ENCODE measurements at regions not wholly inside any gene's neighbourhood (a gene's known extent, or its start where the extent isn't known, plus 50 kb on each side); places are given as distances from the start of the nearest gene placed in this dataset.

DNA sequence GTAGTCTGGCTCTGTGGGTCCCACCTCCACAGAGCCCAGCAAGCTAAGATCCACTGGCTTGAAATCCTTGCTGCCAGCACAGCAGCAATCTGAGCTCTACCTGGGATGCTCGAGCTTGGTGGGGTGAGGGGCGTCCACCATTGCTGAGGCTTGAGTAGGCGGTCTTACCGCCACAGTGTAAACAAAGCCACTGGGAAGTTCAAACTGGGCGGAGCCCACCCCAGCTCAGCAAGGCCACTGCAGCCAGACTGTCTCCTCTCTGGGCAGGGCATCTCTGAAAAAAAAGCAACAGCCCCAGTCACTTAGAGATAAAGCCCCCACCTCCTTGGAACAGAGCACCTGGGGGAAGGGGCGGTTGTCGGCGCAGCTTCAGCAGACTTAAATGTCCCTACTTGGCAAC, 243.2 kb upstream of the POF1B start:
- intact Hi-C loops (cut with DNase I) = no loop called here
- H3K36me3 ChIP-seq = no peaks in the 10 kb centered on the region
- 98% methylated on average over 6 of the region's 8 CpGs for WGBS
- no peak for DNase-seq (ENCODE audit: low spot score)
- no peaks in the 10 kb centered on the region for H3K27me3 ChIP-seq (replicated peaks; ENCODE audit: insufficient read depth)
- TF ChIP-seq POLR2A (IDR thresholded peaks at IDR 0.05) (no peak), POLR2AphosphoS5 (IDR thresholded peaks at IDR 0.05) (no peak)
- TF ChIP-seq, protein P1, sequence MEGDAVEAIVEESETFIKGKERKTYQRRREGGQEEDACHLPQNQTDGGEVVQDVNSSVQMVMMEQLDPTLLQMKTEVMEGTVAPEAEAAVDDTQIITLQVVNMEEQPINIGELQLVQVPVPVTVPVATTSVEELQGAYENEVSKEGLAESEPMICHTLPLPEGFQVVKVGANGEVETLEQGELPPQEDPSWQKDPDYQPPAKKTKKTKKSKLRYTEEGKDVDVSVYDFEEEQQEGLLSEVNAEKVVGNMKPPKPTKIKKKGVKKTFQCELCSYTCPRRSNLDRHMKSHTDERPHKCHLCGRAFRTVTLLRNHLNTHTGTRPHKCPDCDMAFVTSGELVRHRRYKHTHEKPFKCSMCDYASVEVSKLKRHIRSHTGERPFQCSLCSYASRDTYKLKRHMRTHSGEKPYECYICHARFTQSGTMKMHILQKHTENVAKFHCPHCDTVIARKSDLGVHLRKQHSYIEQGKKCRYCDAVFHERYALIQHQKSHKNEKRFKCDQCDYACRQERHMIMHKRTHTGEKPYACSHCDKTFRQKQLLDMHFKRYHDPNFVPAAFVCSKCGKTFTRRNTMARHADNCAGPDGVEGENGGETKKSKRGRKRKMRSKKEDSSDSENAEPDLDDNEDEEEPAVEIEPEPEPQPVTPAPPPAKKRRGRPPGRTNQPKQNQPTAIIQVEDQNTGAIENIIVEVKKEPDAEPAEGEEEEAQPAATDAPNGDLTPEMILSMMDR (IDR thresholded peaks at IDR 0.05) = no peak
- H3K4me3 ChIP-seq = no peak overlapping the region
- no peak overlapping the region for H3K27ac ChIP-seq
- no peaks in the 10 kb centered on the region for H3K9me3 ChIP-seq
- H3K4me1 ChIP-seq (replicated peaks) = no peaks in the 10 kb centered on the region

DNA sequence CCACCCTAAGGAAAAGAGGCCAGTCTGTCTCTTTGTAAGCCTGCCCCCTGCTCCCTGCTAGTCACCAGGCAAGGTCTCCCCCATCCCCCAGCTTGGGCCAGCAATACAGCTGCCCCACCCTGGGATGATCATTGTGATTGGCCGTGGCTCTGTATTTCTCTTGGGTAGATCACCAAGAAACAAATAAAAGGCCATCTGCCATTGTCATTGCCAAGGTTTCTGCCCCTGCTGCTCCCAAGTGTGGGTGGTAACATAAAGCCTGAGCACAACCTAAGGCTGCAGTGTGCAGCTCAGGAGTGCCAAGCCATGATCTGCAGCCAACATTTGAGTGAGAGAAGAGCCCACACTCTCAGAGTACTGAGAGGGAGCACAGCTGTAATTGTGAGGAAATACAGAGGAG, 241.0 kb upstream of the POF1B start:
- Histone ChIP-seq H3K4me1 (replicated peaks) (no peaks in the 10 kb centered on the region), H3K36me3 (no peaks in the 10 kb centered on the region), H3K4me3 (no peak overlapping the region), H3K27me3 (replicated peaks; ENCODE audit: insufficient read depth) (no peaks in the 10 kb centered on the region), H3K9me3 (no peaks in the 10 kb centered on the region), H3K27ac (no peak overlapping the region)
- WGBS = 60% methylated on average over 1 of the region's 1 CpG
- intact Hi-C loops (cut with DNase I) = no loop called here
- TF ChIP-seq POLR2AphosphoS5 (IDR thresholded peaks at IDR 0.05) (no peak), POLR2A (IDR thresholded peaks at IDR 0.05) (no peak)
- TF ChIP-seq, protein P1 (IDR thresholded peaks at IDR 0.05) = no peak
- no peak for DNase-seq (ENCODE audit: low spot score)

DNA sequence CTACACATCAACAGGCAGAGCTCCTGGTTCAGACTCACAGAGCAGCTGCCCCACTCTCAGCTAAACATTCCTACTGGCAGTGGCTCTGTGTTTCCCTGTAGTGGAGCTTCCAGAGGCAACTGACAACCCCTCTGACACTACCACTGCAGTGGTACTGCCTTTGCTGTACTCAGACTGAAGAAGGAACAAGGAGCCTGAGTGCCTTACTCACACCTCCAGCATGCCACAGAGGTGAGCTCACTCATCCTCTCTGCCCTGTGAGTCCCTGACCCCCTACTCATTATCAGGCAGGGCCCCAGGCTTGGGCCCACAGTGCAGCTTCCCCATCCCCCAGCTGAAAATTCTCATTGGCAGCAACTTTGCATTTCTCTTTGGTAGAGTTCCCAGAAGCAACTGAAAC, 240.5 kb upstream of the POF1B start:
- Histone ChIP-seq H3K9me3 (no peaks in the 10 kb centered on the region), H3K27me3 (replicated peaks; ENCODE audit: insufficient read depth) (no peaks in the 10 kb centered on the region), H3K4me1 (replicated peaks) (no peaks in the 10 kb centered on the region), H3K36me3 (no peaks in the 10 kb centered on the region), H3K27ac (no peak overlapping the region), H3K4me3 (no peak overlapping the region)
- intact Hi-C loops (cut with DNase I) = loop anchor here (10.0 kb wide), 1 partner anchor 1325 kb away; no protein-coding TSS in a partner anchor
- DNase-seq (ENCODE audit: low spot score) = no peak
- TF ChIP-seq, protein P1 (IDR thresholded peaks at IDR 0.05) = no peak
- no peak for TF ChIP-seq POLR2A (IDR thresholded peaks at IDR 0.05)
- no peak for TF ChIP-seq POLR2AphosphoS5 (IDR thresholded peaks at IDR 0.05)

DNA sequence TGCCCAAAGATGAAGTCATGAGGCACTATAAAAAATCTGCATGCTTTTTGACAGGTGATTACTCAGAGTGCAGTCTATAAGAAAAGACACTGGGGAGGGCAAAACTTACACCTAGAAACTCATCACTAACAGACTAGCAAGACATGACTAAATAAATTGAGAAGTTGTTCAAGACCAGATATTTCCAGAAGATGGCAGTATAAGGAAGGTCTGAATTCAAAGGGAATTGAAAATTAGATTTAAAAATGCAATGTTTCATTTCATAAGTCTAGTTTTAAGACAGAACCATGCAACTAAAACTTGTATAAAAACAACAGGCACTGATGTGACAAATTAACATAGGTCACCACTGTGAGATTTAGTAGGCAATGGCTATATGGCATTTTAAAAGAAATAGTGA, 232.5 kb upstream of the POF1B start:
- no peak for DNase-seq (ENCODE audit: low spot score)
- TF ChIP-seq, protein P1 (IDR thresholded peaks at IDR 0.05) = peak in 1 of 4 experiments; percentile 9
- TF ChIP-seq POLR2AphosphoS5 (IDR thresholded peaks at IDR 0.05) = no peak
- no peaks in the 10 kb centered on the region for H3K27me3 ChIP-seq (replicated peaks; ENCODE audit: insufficient read depth)
- intact Hi-C loops (cut with DNase I) = loop anchor here (10.0 kb wide), 1 partner anchor 1333 kb away; no protein-coding TSS in a partner anchor
- no peaks in the 10 kb centered on the region for H3K36me3 ChIP-seq
- no peaks in the 10 kb centered on the region for H3K4me1 ChIP-seq (replicated peaks)
- no peaks in the 10 kb centered on the region for H3K9me3 ChIP-seq
- H3K4me3 ChIP-seq = no peak overlapping the region
- H3K27ac ChIP-seq = no peak overlapping the region

DNA sequence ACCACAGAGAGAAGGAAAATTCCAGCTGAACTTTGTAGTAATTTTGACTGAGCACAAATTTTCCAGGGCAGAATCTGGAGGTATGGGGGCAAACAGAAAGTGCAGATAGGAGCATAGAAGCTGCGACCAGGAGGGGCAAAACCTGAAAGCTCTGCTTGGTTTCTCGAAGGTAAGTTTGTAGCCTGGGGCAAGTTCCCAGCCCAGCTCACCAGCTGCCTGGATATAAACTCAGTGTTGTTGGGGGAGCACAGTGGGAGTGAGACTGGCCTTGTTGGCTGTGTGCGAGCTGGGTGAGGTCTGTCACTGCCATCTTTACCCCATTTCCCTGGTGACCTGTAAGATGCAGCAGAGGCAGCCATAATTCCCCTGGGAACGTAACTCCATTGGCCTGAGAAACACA, 213.5 kb upstream of the POF1B start:
- WGBS = 86% methylated on average over 3 of the region's 4 CpGs
- DNase-seq (ENCODE audit: low spot score) = no peak
- intact Hi-C loops (cut with DNase I) = no loop called here
- Histone ChIP-seq H3K27ac (no peak overlapping the region), H3K4me1 (replicated peaks) (no peaks in the 10 kb centered on the region), H3K9me3 (no peaks in the 10 kb centered on the region), H3K36me3 (no peaks in the 10 kb centered on the region), H3K27me3 (replicated peaks; ENCODE audit: insufficient read depth) (no peaks in the 10 kb centered on the region), H3K4me3 (no peak overlapping the region)
- TF ChIP-seq, protein P1 (IDR thresholded peaks at IDR 0.05) = no peak
- TF ChIP-seq POLR2AphosphoS5 (IDR thresholded peaks at IDR 0.05) = no peak

All from prostate gland (tissue), 2 donors.